ENCODE measurements at regions not wholly inside any gene's neighbourhood (a gene's known extent, or its start where the extent isn't known, plus 50 kb on each side); places are given as distances from the start of the nearest gene placed in this dataset.
A peak's percentile ranks its signal among the peaks of the same experiment; 100 is the strongest.

DNA sequence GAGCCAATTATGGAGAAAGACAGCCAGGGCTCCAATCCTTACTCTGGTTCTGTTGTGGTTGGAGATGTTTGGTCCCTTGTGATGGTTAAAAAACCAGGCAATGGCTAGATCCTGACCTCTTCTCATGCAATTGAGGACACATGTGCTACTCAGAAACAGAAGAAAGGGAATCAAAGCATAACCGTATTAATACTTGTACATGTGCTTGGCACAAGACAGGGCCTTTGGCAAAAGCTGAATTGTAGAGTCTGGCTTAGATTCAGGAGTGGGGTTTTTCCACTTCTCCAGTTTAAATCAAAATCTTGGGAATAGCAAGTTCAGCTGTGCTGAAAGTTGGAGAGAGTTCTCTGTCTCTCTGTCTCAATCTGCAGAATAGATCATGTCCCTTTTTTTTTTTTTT is 80.1 kb upstream of the E2F8 start:
- peak; percentile 83 for DNase-seq

DNA sequence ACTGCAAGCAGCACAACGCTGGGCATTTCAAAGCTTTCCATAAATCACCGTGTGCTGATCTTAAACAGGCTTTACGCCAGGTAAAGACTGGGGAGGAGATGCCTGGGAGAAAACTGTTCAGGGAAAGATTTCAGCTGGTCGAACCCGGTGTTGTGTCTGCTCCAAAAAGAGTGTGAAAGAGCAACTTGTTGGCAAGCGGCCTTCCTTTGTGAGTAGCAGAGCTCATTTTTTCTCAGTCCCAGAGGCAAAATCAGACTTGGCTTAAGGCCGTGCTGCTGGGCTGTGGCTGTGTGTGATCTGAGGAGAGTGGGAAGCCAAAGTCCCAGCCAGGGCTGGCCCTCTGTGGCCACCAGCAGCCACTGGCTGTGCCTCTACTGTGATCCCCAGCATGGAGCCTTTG is 75.7 kb upstream of the E2F8 start:
- DNase-seq: peak; percentile 60

- no peak for DNase-seq
These were observed 74.8 kb upstream of the E2F8 start for GRCh38 chr11:19315511-19315910.

GRCh38 chr11:19313140-19313539 is 72.4 kb upstream of the E2F8 start:
- no peak for DNase-seq

DNA sequence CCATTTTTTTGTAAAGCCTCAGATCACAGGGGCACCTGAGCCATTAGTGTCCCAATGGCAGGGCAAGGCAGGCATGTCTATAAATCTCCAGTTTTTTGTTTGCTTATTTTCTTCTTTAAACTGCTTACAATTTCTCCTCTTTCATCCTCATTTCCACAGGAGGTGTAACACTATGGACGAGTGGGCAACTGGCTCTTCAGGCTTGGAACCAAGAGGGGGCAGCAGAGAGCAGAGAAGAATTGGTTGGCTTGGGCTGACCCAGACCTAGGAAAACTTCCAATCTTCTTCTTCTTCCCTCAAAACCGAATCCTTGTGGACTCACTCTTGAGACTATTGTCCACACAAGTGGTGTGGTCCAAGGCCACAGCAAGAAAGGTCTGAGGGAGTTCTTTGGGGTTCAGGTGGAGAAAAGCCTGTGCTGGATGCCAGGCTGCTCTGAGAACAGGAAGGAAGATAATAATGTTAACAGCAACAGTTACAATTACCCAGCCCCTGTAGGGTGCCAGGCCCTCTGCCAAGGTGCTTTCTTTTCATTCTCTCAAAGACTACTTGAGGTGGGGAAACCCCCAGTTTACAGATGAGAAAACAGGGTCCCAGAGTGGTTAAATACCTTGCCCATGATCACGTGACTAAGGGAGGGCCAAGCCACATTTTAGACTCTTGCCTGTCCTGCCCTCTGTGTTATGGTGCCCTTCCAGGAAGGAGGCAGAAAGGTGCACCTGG is 70.7 kb upstream of the E2F8 start:
- DNase-seq: peak; percentile 67

- no peak for DNase-seq
These were observed 66.8 kb upstream of the E2F8 start for GRCh38 chr11:19307498-19307897.

- no peak for DNase-seq
These were observed 65.6 kb upstream of the E2F8 start for GRCh38 chr11:19306179-19306944.

DNA sequence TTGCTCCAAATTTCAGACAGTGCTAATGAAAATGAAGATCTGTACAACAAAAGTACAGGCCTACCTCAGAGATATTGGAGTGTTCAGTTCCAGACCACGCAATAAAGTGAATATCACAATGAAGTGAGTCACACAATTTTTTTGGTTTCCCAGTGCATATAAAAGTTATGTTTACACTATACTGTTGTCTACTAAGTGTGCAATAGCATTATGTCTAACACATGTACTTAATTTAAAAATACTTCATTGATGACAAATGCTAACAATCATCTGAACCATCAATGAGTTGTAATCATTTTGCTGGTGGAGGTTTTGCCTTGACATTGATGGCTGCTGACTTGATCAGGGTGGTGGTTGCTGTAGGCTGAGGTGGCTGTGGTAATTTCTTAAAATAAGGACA is 60.6 kb upstream of the E2F8 start:
- no peak for DNase-seq

GRCh38 chr11:19294444-19294843 is 53.7 kb upstream of the E2F8 start:
- no peak for DNase-seq

GRCh38 chr11:19291064-19291463 is 50.3 kb upstream of the E2F8 start:
- DNase-seq: no peak

Data from femur (tissue), 1 donor.